GM12892 (cell line): ENCODE measurements at regions not wholly inside any gene's neighbourhood (a gene's known extent, or its start where the extent isn't known, plus 50 kb on each side); places are given as distances from the start of the nearest gene placed in this dataset.

ENCODE experiments used
- DNase-seq: peaks from one replicate; pipeline ENCODE4 v3.0.0; 2011; ENCODE audit not compliant: insufficient read length
- FAIRE-seq: peaks from 2 replicates; lab custom pipeline; 2011; peaks lifted over from hg19 to GRCh38; lab: Jason Lieb, UNC
- POLR2A ChIP-seq: IDR thresholded peaks from 2 replicates; pipeline ENCODE4 v1.6.1; 2011; ENCODE audit warnings: low read depth, low read length, control low read depth
- POLR2AphosphoS5 ChIP-seq: IDR thresholded peaks from 2 replicates; pipeline ENCODE4 v1.6.1; 2011; ENCODE audit warnings: low read depth, low read length, control low read depth
- TAF1 ChIP-seq: IDR thresholded peaks from 2 replicates; pipeline ENCODE4 v1.6.1; 2011; ENCODE audit warnings: low read depth, mild to moderate bottlenecking, control low read depth, low read length, borderline replicate concordance

GRCh38 chr3:68288085-68288484, 633.7 kb upstream of the SUCLG2 start:
- DNase-seq (no peak), FAIRE-seq (no peak)
- TF ChIP-seq POLR2AphosphoS5 (no peak), TAF1 (no peak), POLR2A (no peak)

GRCh38 chr3:68287101-68287500, 632.7 kb upstream of the SUCLG2 start:
- FAIRE-seq = no peak
- no peak for DNase-seq
- TF ChIP-seq TAF1 (no peak), POLR2A (no peak), POLR2AphosphoS5 (no peak)

GRCh38 chr3:68274286-68274685, 619.9 kb upstream of the SUCLG2 start:
- no peak for DNase-seq
- TF ChIP-seq TAF1 (no peak), POLR2A (no peak), POLR2AphosphoS5 (no peak)
- no peak for FAIRE-seq

GRCh38 chr3:68271145-68271544, 616.7 kb upstream of the SUCLG2 start:
- TF ChIP-seq POLR2A (no peak), POLR2AphosphoS5 (no peak), TAF1 (no peak)
- DNase-seq = no peak
- FAIRE-seq = no peak

GRCh38 chr3:68256635-68257223, 602.3 kb upstream of the SUCLG2 start:
- no peak for FAIRE-seq
- TF ChIP-seq TAF1 = no peak
- no peak for TF ChIP-seq POLR2AphosphoS5
- no peak for TF ChIP-seq POLR2A

GRCh38 chr3:68249265-68249664, 594.9 kb upstream of the SUCLG2 start:
- no peak for DNase-seq
- FAIRE-seq = no peak
- TF ChIP-seq TAF1 = no peak
- TF ChIP-seq POLR2AphosphoS5 = no peak
- TF ChIP-seq POLR2A = no peak

More at GRCh38 chr3:68256635-68257223, 602.3 kb upstream of the SUCLG2 start:
- no peak for DNase-seq

- DNase-seq (no peak), FAIRE-seq (no peak)
- TF ChIP-seq POLR2AphosphoS5 (no peak), POLR2A (no peak), TAF1 (no peak)
Observed at GRCh38 chr3:68242606-68243005, 588.2 kb upstream of the SUCLG2 start.

- DNase-seq (no peak), FAIRE-seq (no peak)
- TF ChIP-seq POLR2A = no peak
- TF ChIP-seq TAF1 = no peak
- no peak for TF ChIP-seq POLR2AphosphoS5
Observed at GRCh38 chr3:68239542-68239941, 585.1 kb upstream of the SUCLG2 start.

- no peak for DNase-seq
- no peak for FAIRE-seq
- TF ChIP-seq TAF1 (no peak), POLR2A (no peak), POLR2AphosphoS5 (no peak)
Observed at GRCh38 chr3:68234076-68234780, 579.8 kb upstream of the SUCLG2 start.

GRCh38 chr3:68228856-68229255, 574.4 kb upstream of the SUCLG2 start:
- TF ChIP-seq TAF1 (no peak), POLR2AphosphoS5 (no peak), POLR2A (no peak)
- no peak for FAIRE-seq
- no peak for DNase-seq

- no peak for FAIRE-seq
- DNase-seq = no peak
- TF ChIP-seq POLR2A (no peak), TAF1 (no peak), POLR2AphosphoS5 (no peak)
Observed at GRCh38 chr3:68220832-68221231, 566.4 kb upstream of the SUCLG2 start.

- DNase-seq = no peak
- no peak for TF ChIP-seq POLR2A
- no peak for TF ChIP-seq POLR2AphosphoS5
- TF ChIP-seq TAF1 = no peak
- FAIRE-seq = no peak
Observed at GRCh38 chr3:68211637-68212036, 557.2 kb upstream of the SUCLG2 start.
